ENCODE measurements at regions not wholly inside any gene's neighbourhood (a gene's known extent, or its start where the extent isn't known, plus 50 kb on each side); places are given as distances from the start of the nearest gene placed in this dataset.

- no peak for DNase-seq (ENCODE audit: low spot score)
These were observed 258.1 kb downstream of the IRX2 start for GRCh38 chr5:2493356-2493755.

DNA sequence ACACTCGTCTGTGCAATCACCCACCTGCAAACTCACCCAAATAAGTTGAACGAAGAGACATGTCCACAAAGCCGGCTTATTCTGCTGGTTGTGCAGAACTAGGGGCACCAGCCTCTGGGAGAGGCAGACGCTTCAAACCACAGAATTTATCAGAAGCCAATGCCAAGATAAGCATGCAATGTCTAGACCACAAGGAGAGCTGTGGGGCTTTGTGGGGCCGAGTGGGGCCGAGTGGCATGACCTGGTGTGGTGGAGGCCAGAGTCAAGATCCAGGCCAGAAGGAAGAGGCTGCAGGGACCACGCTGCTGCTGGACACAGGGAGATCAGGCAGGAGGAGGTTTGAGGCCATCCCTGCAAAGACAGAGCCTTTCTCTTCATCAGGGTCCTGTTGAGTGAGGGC, 259.0 kb downstream of the IRX2 start:
- no peak for DNase-seq (ENCODE audit: low spot score)

DNA sequence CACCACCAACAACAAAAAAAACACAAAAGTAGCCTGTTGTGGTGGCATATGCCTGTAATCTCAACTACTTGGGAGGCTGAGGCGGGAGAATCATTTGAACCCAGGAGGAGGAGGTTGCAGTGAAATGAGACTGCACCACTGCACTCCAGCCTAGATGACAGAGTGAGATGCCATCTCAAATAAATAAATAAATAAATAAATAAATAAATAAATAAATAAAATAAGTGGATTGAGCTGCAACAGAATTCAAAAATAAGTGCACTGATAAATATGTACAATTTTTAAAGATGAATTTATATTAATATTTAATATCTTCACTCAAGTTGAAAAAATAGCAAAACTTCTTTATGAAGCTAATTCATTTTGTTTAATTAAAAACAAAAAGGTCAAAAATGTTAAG, 259.6 kb downstream of the IRX2 start:
- no peak for DNase-seq (ENCODE audit: low spot score)

DNA sequence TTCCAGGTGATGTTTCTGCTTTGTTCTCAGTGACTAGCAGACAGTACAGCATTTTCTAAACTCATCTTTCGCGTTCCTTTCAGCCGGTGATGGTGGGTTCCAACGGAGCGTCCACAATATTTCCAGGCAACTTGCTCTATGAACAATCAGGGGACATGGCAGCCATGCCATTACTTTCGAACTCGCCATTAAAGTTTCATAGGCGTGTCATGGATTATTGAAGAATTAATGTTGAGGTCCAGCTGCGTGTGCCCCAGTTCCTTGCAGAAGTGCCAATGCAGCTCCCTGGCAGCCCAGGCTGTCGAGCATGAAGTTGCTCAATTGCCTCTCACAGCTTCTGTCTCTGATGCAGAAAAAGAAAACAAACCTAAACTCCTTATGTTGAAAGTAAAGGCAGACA, 262.2 kb downstream of the IRX2 start:
- DNase-seq (ENCODE audit: low spot score) = no peak

DNA sequence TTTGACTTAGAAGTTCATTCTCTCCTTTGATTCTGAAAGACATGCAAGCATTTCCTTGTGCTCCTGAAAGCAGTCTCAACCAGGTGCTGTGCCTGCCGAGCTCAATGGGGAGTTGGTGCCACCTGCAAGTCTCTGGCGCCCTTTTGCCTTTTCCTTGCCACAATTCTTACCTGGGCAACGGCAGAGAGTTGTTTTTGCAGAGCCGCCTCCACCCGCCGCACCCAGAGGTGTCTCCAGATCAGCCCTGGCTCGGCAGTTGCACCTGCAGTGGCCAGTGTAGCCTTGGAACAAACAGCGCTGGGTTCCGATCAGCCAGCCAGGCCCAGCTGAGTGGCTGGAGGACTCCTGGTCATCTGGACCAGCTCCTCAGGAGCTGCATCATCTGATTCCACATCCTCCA, 262.9 kb downstream of the IRX2 start:
- no peak for DNase-seq (ENCODE audit: low spot score)

- no peak for DNase-seq (ENCODE audit: low spot score)
These were observed 264.2 kb downstream of the IRX2 start for GRCh38 chr5:2487152-2487763.

DNA sequence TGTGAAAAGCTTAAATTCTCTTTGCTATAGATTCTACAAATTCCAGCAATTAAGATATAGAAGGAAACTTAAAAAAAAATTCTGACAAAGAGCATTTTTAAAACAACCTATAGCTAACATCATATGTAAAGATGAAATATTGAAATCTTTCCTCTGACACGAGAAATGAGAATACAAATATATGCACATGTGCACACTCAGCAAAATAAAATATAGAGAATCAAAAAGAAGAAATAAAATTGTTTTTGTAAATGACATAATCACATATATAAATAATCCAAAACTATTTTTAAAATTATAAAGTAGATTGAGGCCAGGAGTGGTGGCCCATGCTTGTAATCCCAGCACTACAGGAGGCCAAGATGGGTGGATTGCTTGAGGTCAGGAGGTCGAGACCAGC, 265.1 kb downstream of the IRX2 start:
- DNase-seq (ENCODE audit: low spot score) = no peak

GRCh38 chr5:2482778-2483177, 268.7 kb downstream of the IRX2 start:
- DNase-seq (ENCODE audit: low spot score) = no peak

- no peak for DNase-seq (ENCODE audit: low spot score)
These were observed 270.6 kb downstream of the IRX2 start for GRCh38 chr5:2480871-2481270.

GRCh38 chr5:2475902-2476301, 275.6 kb downstream of the IRX2 start:
- no peak for DNase-seq (ENCODE audit: low spot score)

DNA sequence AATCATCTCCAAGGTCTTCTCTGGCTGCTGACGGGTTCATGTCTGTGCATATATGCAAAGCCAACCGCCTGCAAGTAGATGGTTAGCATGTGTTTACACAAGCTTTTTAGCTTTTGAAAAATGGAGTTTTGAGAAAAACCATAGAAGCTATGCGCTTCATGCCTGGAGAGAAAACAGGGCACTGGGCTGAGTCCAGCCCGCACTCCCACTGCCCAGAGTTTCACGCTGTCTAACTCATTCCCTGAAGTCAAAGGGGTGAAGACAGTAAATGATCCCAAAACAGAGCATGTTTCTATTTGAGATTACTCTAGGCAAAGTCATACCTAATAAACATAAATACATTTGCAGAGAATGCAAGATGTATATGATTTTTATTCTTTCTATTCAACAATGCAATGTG, 278.8 kb downstream of the IRX2 start:
- DNase-seq (ENCODE audit: low spot score) = no peak

DNA sequence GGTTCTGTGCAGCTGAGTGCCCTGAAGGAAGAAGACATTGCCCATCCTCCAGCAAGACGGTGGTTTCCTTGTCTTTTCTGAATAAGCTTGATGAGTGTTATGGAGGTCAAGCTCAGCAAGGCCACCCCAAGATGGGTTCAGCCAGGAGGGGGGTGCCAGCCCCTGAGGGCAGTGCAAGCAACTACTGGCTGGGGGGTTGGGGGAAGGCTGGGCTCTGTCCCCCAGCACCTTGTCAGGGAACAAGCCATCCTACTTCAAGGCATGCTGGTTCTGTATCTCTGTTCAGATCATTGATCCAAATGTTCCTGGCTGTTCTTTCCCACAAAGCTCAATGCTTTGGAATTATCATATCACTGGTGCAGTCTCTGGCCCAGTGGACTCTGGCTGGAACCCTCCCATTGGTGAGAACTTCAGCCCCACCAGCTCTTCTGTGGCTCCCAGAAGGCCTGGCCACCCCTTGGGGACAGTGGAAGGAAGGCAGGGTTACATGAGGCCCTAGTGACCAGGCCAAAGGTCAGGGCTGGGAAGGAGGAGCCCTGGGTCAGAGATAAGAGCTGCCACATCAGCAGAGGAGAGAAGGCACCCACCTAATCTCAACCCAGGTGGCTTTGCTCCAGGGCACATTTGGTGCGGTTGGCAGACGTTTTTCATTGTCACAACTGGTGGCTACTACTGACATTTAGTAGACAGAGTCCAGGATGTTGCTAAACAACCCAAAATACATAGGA, 280.2 kb downstream of the IRX2 start:
- DNase-seq (ENCODE audit: low spot score) = no peak

DNA sequence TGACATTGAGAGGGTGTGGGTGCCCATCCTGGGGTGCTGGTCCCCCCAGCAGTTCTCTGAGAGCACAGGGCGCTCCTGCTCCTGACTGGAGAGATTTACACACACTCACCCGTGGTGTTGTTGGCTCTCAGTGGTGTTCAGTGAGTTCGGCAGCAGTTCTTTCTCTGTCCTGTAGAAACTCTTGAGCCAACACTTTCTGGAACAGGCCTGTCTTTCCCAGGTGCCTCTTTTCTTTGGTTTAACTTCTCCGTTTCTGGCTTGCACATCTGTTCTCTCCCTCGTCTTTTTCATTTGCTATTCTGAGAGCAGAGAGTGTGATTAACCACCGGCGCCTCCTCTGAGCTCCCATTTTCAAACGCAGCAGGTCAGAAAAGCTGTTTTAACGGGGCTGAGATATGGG, 284.5 kb downstream of the IRX2 start:
- no peak for DNase-seq (ENCODE audit: low spot score)

DNA sequence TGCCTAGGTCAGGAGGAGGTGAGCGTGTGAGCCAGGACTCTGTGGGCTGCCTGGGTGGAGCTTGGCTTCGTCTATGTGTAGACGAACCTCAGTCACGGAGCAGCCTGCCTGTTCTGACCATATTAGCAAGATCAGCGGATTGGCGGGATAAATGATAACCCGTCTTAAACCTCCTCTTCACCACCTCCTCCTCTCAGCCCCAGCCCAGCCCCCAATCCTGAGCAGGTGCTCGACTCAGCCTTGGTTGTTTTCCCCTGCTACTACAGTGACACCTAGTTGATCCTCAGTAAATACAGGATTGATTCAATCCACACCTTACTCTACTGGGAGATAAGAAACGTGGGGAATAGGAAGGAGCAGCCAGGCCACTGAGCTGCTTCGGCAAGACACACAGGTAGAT, 286.1 kb downstream of the IRX2 start:
- no peak for DNase-seq (ENCODE audit: low spot score)

DNA sequence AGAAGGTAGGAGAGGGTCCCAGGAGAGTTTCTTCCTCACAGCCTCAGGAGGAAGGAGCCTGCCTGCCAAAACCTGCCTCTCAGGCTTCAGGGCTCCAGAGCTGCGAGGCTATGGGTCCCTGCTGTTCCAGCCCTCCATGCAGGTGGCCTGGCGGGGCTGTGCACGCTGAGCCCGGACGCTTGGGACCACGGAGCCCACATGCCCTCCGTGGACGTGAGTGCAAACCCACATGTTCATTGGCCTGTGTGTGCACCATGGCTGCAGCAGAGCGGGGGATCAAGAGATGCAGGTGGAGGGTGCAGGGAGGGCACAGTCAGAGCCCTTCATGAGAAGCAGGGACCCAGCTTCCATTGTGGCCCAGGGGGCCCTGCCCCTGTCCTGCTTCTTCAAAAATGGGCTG, 287.3 kb downstream of the IRX2 start:
- no peak for DNase-seq (ENCODE audit: low spot score)

- DNase-seq (ENCODE audit: low spot score) = no peak
These were observed 289.5 kb downstream of the IRX2 start for GRCh38 chr5:2461701-2462691.

- no peak for DNase-seq (ENCODE audit: low spot score)
These were observed 291.4 kb downstream of the IRX2 start for GRCh38 chr5:2460098-2460497.

GRCh38 chr5:2459251-2459650, 292.2 kb downstream of the IRX2 start:
- DNase-seq (ENCODE audit: low spot score) = no peak

DNA sequence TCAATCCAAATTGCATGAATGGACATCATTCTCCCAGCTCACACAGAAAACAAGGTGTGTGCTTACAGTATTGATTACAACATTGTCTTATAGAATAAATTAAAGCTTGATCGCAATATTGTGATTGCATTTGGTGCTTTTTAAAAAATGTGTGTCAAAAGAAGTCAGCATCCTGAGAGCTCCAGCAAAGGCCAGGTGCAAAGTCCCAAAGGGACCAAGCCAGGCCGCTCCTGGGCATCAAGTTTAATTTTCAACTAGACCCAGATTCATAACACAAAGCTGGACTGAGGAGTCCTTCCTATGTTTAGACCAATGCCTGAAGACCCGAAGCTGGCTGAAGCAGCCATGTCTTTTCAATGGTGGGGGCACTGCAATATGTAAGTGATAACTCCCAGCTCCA, 295.6 kb downstream of the IRX2 start:
- no peak for DNase-seq (ENCODE audit: low spot score)

DNA sequence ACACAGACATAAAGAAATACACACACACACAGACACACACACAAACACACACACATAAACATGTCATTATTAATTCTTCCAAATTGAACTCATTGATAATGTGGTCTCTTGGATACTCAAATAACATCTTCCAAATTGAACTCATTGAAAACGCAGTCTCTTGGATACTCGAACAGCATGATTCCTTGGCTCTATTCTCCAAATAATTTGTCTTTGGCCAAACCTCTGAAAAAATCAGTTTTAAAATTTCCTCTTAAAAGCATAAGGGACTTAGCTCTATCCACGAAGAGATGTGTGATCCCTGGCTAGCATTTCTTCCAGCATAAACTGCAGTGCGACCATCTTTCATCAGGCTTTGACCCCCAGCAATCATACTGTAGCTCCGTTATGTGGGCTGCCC, 296.6 kb downstream of the IRX2 start:
- DNase-seq (ENCODE audit: low spot score) = no peak

- no peak for DNase-seq (ENCODE audit: low spot score)
These were observed 297.7 kb downstream of the IRX2 start for GRCh38 chr5:2453781-2454180.

DNA sequence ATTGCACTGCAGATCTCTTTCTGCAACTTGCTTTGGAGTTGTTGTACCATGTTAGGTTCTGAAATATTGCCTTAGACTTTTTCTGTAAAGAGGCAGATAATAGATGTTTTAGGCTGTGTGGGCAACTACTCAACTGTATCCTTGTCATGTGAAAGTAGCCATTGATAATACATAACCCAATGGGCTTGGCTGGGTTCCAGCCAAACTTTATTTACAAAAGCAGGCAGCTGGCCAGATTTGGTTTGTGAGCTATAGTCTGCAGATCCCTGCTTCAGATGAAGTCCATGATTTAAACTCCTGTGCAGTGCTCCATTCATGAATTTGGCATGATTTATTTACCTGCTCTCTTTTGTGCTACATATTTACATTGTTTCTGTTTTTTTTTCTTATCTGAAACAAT, 300.4 kb downstream of the IRX2 start:
- DNase-seq (ENCODE audit: low spot score) = no peak
